DMS153 (cell line): ENCODE measurements at regions not wholly inside any gene's neighbourhood (a gene's known extent, or its start where the extent isn't known, plus 50 kb on each side); places are given as distances from the start of the nearest gene placed in this dataset.

Experiments
- DNase-seq: peaks from one replicate; lab custom pipeline; 2025; lab: John Stamatoyannopoulos, UW

GRCh38 chr12:104858611-104859543 lies 99.2 kb downstream of the SLC41A2 start:
- no peak for DNase-seq

- DNase-seq = no peak
These were observed 101.6 kb downstream of the SLC41A2 start for GRCh38 chr12:104856531-104856930.

GRCh38 chr12:104855599-104855998 lies 102.5 kb downstream of the SLC41A2 start:
- no peak for DNase-seq

GRCh38 chr12:104852896-104853295 lies 105.2 kb downstream of the SLC41A2 start:
- no peak for DNase-seq

- DNase-seq = no peak
These were observed 106.0 kb downstream of the SLC41A2 start for GRCh38 chr12:104852102-104852501.

GRCh38 chr12:104850781-104851180 lies 107.3 kb downstream of the SLC41A2 start:
- no peak for DNase-seq

GRCh38 chr12:104846056-104846767 lies 111.9 kb downstream of the SLC41A2 start:
- no peak for DNase-seq

GRCh38 chr12:104844123-104844522 lies 114.0 kb downstream of the SLC41A2 start:
- no peak for DNase-seq

- no peak for DNase-seq
These were observed 117.8 kb downstream of the SLC41A2 start for GRCh38 chr12:104840262-104840661.

GRCh38 chr12:104835317-104835716 lies 122.8 kb downstream of the SLC41A2 start:
- DNase-seq = no peak

- DNase-seq = no peak
These were observed 123.5 kb downstream of the SLC41A2 start for GRCh38 chr12:104834607-104835006.

- no peak for DNase-seq
These were observed 124.3 kb downstream of the SLC41A2 start for GRCh38 chr12:104833756-104834155.

GRCh38 chr12:104828015-104828414 lies 130.1 kb downstream of the SLC41A2 start:
- DNase-seq = no peak

- DNase-seq = no peak
These were observed 130.5 kb downstream of the SLC41A2 start for GRCh38 chr12:104827587-104827986.

GRCh38 chr12:104825408-104825807 lies 132.7 kb downstream of the SLC41A2 start:
- DNase-seq = no peak

GRCh38 chr12:104823985-104824461 lies 134.1 kb downstream of the SLC41A2 start:
- DNase-seq = no peak

- DNase-seq = no peak
These were observed 135.1 kb downstream of the SLC41A2 start for GRCh38 chr12:104822941-104823340.

GRCh38 chr12:104816845-104817503 lies 141.1 kb downstream of the SLC41A2 start:
- no peak for DNase-seq

GRCh38 chr12:104815935-104816334 lies 142.2 kb downstream of the SLC41A2 start:
- DNase-seq = no peak

- no peak for DNase-seq
These were observed 143.1 kb downstream of the SLC41A2 start for GRCh38 chr12:104814944-104815343.
